SK-N-SH treated with all-trans-retinoic acid at 6 μM for 48 hours (cell line): ENCODE measurements at regions not wholly inside any gene's neighbourhood (a gene's known extent, or its start where the extent isn't known, plus 50 kb on each side); places are given as distances from the start of the nearest gene placed in this dataset.

ENCODE experiments used
- ATAC-seq: fragments of 200-7000 bp; cut with Tn5 transposase; 3 replicates; pipeline ENCODE4 v1.9.1; 2020; ENCODE audit warnings: mild to moderate bottlenecking, moderate library complexity
- ARNTL ChIP-seq: fragments of 450-650 bp; formaldehyde crosslinking; IDR thresholded peaks from 2 replicates; pipeline ENCODE4 v1.5.0; 2020; ENCODE audit warnings: low read depth, mild to moderate bottlenecking, moderate library complexity, borderline replicate concordance
- BACH2 ChIP-seq: fragments of 250-450 bp; sonication (Bioruptor Pico); IDR thresholded peaks from 2 replicates; pipeline ENCODE4 v1.9.0; 2021; ENCODE audit warnings: mild to moderate bottlenecking, borderline replicate concordance
- CREB5 ChIP-seq: fragments of 250-450 bp; sonication (Bioruptor Pico); IDR thresholded peaks from 2 replicates; pipeline ENCODE4 v1.5.1; 2020; ENCODE audit warnings: low read depth, mild to moderate bottlenecking, moderate library complexity
- CSDC2 ChIP-seq: fragments of 250-450 bp; sonication (Bioruptor Pico); IDR thresholded peaks from 2 replicates; pipeline ENCODE4 v1.5.0; 2020; ENCODE audit warnings: mild to moderate bottlenecking, moderate library complexity
- ESRRG ChIP-seq: fragments of 250-450 bp; sonication (Bioruptor Pico); IDR thresholded peaks from 2 replicates; pipeline ENCODE4 v1.6.1; 2021; ENCODE audit warnings: mild to moderate bottlenecking
- GLIS3 ChIP-seq: fragments of 250-450 bp; sonication (Bioruptor Pico); IDR thresholded peaks from 2 replicates; pipeline ENCODE4 v1.5.0; 2020; ENCODE audit warnings: mild to moderate bottlenecking, moderate library complexity
- ISL1 ChIP-seq: fragments of 250-450 bp; sonication (Bioruptor Pico); IDR thresholded peaks from 2 replicates; pipeline ENCODE4 v2.1.2; 2022; ENCODE audit warnings: mild to moderate bottlenecking, moderate library complexity
- OSR1 ChIP-seq: fragments of 250-450 bp; sonication (Bioruptor Pico); IDR thresholded peaks from 2 replicates; pipeline ENCODE4 v1.8.0; 2022; ENCODE audit warnings: moderate library complexity, mild to moderate bottlenecking, inconsistent platforms
- PATZ1 ChIP-seq: fragments of 250-450 bp; sonication (Bioruptor Pico); IDR thresholded peaks from 2 replicates; pipeline ENCODE4 v1.8.0; 2020; ENCODE audit warnings: mild to moderate bottlenecking, moderate library complexity, borderline replicate concordance
- POU6F1 ChIP-seq: fragments of 250-450 bp; sonication (Bioruptor Pico); IDR thresholded peaks from 2 replicates; pipeline ENCODE4 v1.8.0; 2021; ENCODE audit warnings: low read depth, mild to moderate bottlenecking, moderate library complexity, borderline replicate concordance
- RARB ChIP-seq: fragments of 250-450 bp; sonication (Bioruptor Pico); IDR thresholded peaks from 2 replicates; pipeline ENCODE4 v1.8.0; 2021; ENCODE audit warnings: mild to moderate bottlenecking, moderate library complexity
- SNAI2 ChIP-seq: fragments of 250-450 bp; sonication (Bioruptor Pico); IDR thresholded peaks from 2 replicates; pipeline ENCODE4 v1.5.0; 2020; ENCODE audit warnings: mild to moderate bottlenecking, moderate library complexity
- TOX ChIP-seq: fragments of 250-450 bp; sonication (Bioruptor Pico); IDR thresholded peaks from 2 replicates; pipeline ENCODE4 v1.8.0; 2021; ENCODE audit warnings: mild to moderate bottlenecking, moderate library complexity, borderline replicate concordance
- TSHZ2 ChIP-seq: fragments of 250-450 bp; sonication (Bioruptor Pico); IDR thresholded peaks from 2 replicates; pipeline ENCODE4 v1.5.0; 2020; ENCODE audit warnings: mild to moderate bottlenecking, moderate library complexity
- ZC3H10 ChIP-seq: fragments of 250-450 bp; sonication (Bioruptor Pico); IDR thresholded peaks from 2 replicates; pipeline ENCODE4 v1.5.1; 2021; ENCODE audit warnings: mild to moderate bottlenecking, moderate library complexity
- ZFP3 ChIP-seq: fragments of 250-450 bp; sonication (Bioruptor Pico); IDR thresholded peaks from 2 replicates; pipeline ENCODE4 v1.5.0; 2020; ENCODE audit warnings: mild to moderate bottlenecking, moderate library complexity
- ZFP30 ChIP-seq: fragments of 450-650 bp; formaldehyde crosslinking; IDR thresholded peaks from 2 replicates; pipeline ENCODE4 v1.5.0; 2022; ENCODE audit warnings: mild to moderate bottlenecking, moderate library complexity
- ZNF565 ChIP-seq: fragments of 450-650 bp; formaldehyde crosslinking; conservative IDR thresholded peaks from 2 replicates; pipeline ENCODE4 v1.5.0; 2020; ENCODE audit warnings: low read depth, mild to moderate bottlenecking, moderate library complexity
- ZNF70 ChIP-seq: fragments of 450-650 bp; formaldehyde crosslinking; IDR thresholded peaks from 2 replicates; pipeline ENCODE4 v1.5.0; 2020; ENCODE audit warnings: mild to moderate bottlenecking, moderate library complexity

- no peak for TF ChIP-seq ZFP3
- no peak for TF ChIP-seq ARNTL (CRISPR knock-in tag)
- no peak for TF ChIP-seq CREB5 (CRISPR knock-in tag)
- no peak for TF ChIP-seq ISL1 (CRISPR knock-in tag)
- TF ChIP-seq OSR1 (CRISPR knock-in tag), result no peak
- TF ChIP-seq CSDC2 (CRISPR knock-in tag), result no peak
- no peak for TF ChIP-seq TSHZ2 (CRISPR knock-in tag)
- TF ChIP-seq ZNF565, result no peak
- no peak for TF ChIP-seq ZNF70 (CRISPR knock-in tag)
- no peak for TF ChIP-seq PATZ1
- TF ChIP-seq SNAI2 (CRISPR knock-in tag), result no peak
- no peak for TF ChIP-seq POU6F1 (CRISPR knock-in tag)
- ATAC-seq, result no peak
Observed at GRCh38 chr14:97349946-97350345, 552.8 kb downstream of the VRK1 start.

GRCh38 chr14:97350415-97350814 is 553.2 kb downstream of the VRK1 start:
- TF ChIP-seq TOX (CRISPR knock-in tag) (no peak), ISL1 (CRISPR knock-in tag) (no peak), ZNF565 (no peak)
- ATAC-seq, result no peak

- no peak for ATAC-seq
- TF ChIP-seq ZFP30 (CRISPR knock-in tag), result no peak
- TF ChIP-seq TSHZ2 (CRISPR knock-in tag), result no peak
- no peak for TF ChIP-seq TOX (CRISPR knock-in tag)
- no peak for TF ChIP-seq RARB
- no peak for TF ChIP-seq CREB5 (CRISPR knock-in tag)
- no peak for TF ChIP-seq ZNF565
- no peak for TF ChIP-seq OSR1 (CRISPR knock-in tag)
- TF ChIP-seq ESRRG (CRISPR knock-in tag), result no peak
- TF ChIP-seq ZFP3, result no peak
- no peak for TF ChIP-seq ARNTL (CRISPR knock-in tag)
- no peak for TF ChIP-seq ZNF70 (CRISPR knock-in tag)
- TF ChIP-seq GLIS3, result no peak
- TF ChIP-seq SNAI2 (CRISPR knock-in tag), result no peak
- no peak for TF ChIP-seq ZC3H10 (CRISPR knock-in tag)
- TF ChIP-seq BACH2 (CRISPR knock-in tag), result no peak
Observed at GRCh38 chr14:97350894-97351731, 553.9 kb downstream of the VRK1 start.
